ENCODE measurements at regions not wholly inside any gene's neighbourhood (a gene's known extent, or its start where the extent isn't known, plus 50 kb on each side); places are given as distances from the start of the nearest gene placed in this dataset.
"Not testable (repeated sequence)": the region's sequence is repeated elsewhere in the genome, so short reads cannot be mapped to it uniquely, and the experiment has no call there.

GRCh38 chr3:20442846-20443245 is 256.8 kb upstream of the SGO1 start:
- Histone ChIP-seq H3K4me1 (no peaks in the 10 kb centered on the region), H3K9me3 (no peaks in the 10 kb centered on the region), H3K36me3 (no peaks in the 10 kb centered on the region), H3K27ac (no peak overlapping the region), H3K4me3 (no peak overlapping the region), H3K27me3 (no peaks in the 10 kb centered on the region)
- 64% methylated on average over 1 of the region's 1 CpG for WGBS, 2 donors
- TF ChIP-seq POLR2A (IDR thresholded peaks at IDR 0.05), result no peak
- no peak for DNase-seq (ENCODE audit: low spot score in 2 of 2)

- H3K9me3 ChIP-seq, result peaks cover 0 to 36% (median 5%) of the 10 kb centered on the region in 4 donors
- H3K27me3 ChIP-seq; DNase-seq (ENCODE audit: low spot score in 2 of 2); H3K4me1 ChIP-seq; H3K36me3 ChIP-seq; H3K4me3 ChIP-seq; H3K27ac ChIP-seq: not testable (repeated sequence)
- 78 to 83% methylated on average over 2 of the region's 2 CpGs for WGBS, 2 donors
Observed at GRCh38 chr3:20427268-20427667, 241.3 kb upstream of the SGO1 start.

GRCh38 chr3:20425138-20425537 is 239.1 kb upstream of the SGO1 start:
- WGBS, 2 donors, result 74 to 89% methylated on average over 1 of the region's 1 CpG
- DNase-seq (ENCODE audit: low spot score in 2 of 2), result no peak
- H3K9me3 ChIP-seq, result peaks cover 0 to 20% (median 5%) of the 10 kb centered on the region in 4 donors
- H3K4me3 ChIP-seq, result no peak overlapping the region
- H3K27me3 ChIP-seq, result no peaks in the 10 kb centered on the region
- no peak for TF ChIP-seq EP300 (IDR thresholded peaks at IDR 0.05)
- TF ChIP-seq POLR2A (IDR thresholded peaks at IDR 0.05), result no peak
- TF ChIP-seq CTCF (IDR thresholded peaks at IDR 0.05), result no peak
- H3K36me3 ChIP-seq, result no peaks in the 10 kb centered on the region
- no peaks in the 10 kb centered on the region for H3K4me1 ChIP-seq
- H3K27ac ChIP-seq, result no peak overlapping the region

DNA sequence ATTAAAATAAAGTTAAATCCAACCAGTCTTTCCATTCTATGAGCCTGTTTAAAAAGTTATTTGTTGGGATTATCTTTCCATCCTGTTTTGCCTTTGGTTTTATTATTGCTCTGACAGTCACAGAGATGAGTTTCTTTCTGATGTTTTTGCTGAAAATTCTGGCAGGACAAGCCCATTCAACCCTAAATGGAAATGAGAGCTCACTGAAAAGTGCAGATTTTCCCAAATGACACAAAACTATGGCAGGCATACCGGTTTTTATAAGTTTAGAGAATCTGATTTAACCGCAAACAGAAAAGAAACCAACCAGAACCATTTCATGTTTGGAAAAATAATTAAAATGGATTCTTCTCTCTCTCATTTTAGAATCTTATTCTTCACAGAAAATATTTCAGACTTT is 238.1 kb upstream of the SGO1 start:
- 56 to 67% methylated on average over 2 of the region's 2 CpGs for WGBS, 2 donors
- no peak for DNase-seq (ENCODE audit: low spot score in 2 of 2)
- peaks cover 0 to 19% (median 5%) of the 10 kb centered on the region in 4 donors for H3K9me3 ChIP-seq
- H3K4me3 ChIP-seq, result no peak overlapping the region
- H3K27ac ChIP-seq, result no peak overlapping the region
- TF ChIP-seq POLR2A (IDR thresholded peaks at IDR 0.05) (no peak), EP300 (IDR thresholded peaks at IDR 0.05) (no peak), CTCF (IDR thresholded peaks at IDR 0.05) (no peak)
- no peaks in the 10 kb centered on the region for H3K36me3 ChIP-seq
- H3K4me1 ChIP-seq, result no peaks in the 10 kb centered on the region
- H3K27me3 ChIP-seq, result no peaks in the 10 kb centered on the region

- no peak for TF ChIP-seq POLR2A (IDR thresholded peaks at IDR 0.05)
- TF ChIP-seq EP300 (IDR thresholded peaks at IDR 0.05), result no peak
- TF ChIP-seq CTCF (IDR thresholded peaks at IDR 0.05), result no peak
- Histone ChIP-seq H3K36me3 (no peaks in the 10 kb centered on the region), H3K27me3 (no peaks in the 10 kb centered on the region), H3K4me3 (no peak overlapping the region), H3K27ac (no peak overlapping the region), H3K9me3 (peaks cover 0 to 12% (median 4%) of the 10 kb centered on the region in 4 donors), H3K4me1 (no peaks in the 10 kb centered on the region)
- DNase-seq (ENCODE audit: low spot score in 2 of 2), result no peak
- 83 to 85% methylated on average over 2 of the region's 2 CpGs for WGBS, 2 donors
Observed at GRCh38 chr3:20422391-20422790, 236.4 kb upstream of the SGO1 start.

DNA sequence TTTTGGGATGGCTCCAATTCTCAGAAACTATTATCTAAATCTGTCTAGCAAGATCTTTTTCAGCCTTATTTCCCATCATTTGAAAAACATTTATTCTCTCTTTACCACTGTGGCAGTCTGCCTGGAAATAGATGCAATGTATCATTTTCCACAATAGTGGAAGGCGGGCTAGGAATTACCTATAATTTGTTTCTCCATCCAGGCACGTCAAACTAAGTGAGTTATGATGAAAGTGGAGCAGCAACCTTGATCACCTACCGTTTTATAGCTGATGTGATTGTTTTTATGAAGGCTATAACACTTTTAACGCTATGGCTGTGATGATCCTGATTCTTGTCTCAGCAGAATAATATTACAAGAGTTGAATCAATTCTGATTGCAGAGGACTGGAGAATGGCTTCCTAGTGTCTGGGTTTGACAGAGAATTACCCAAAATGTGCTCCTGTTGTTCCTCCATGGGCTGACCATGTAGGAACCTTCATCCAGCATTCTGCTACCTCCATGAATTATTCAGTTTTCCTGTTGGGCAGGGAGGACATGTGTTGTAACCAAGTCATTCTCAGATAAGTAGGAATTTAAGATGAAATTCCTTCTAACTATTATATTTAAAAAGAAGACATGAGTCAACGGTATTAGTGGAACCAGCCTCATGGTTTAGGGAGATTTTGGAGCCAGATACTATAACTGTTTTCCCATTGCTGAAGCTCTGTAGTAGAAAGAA is 231.5 kb upstream of the SGO1 start:
- 55 to 68% methylated on average over 5 of the region's 5 CpGs for WGBS, 2 donors

More for the DNA sequence above, 231.5 kb upstream of the SGO1 start:
- no peaks in the 10 kb centered on the region for H3K9me3 ChIP-seq
- H3K4me1 ChIP-seq, result no peaks in the 10 kb centered on the region
- DNase-seq (ENCODE audit: low spot score in 2 of 2), result no peak
- H3K4me3 ChIP-seq, result no peak overlapping the region
- H3K27me3 ChIP-seq, result no peaks in the 10 kb centered on the region
- TF ChIP-seq EP300 (IDR thresholded peaks at IDR 0.05), result no peak
- no peak for TF ChIP-seq CTCF (IDR thresholded peaks at IDR 0.05)
- TF ChIP-seq POLR2A (IDR thresholded peaks at IDR 0.05), result no peak
- no peak overlapping the region for H3K27ac ChIP-seq
- H3K36me3 ChIP-seq, result no peaks in the 10 kb centered on the region

Data from tibial nerve (tissue), 4 donors.